Testis (tissue), 2 donors: ENCODE measurements at regions not wholly inside any gene's neighbourhood (a gene's known extent, or its start where the extent isn't known, plus 50 kb on each side); places are given as distances from the start of the nearest gene placed in this dataset.

Source experiments
- DNase-seq: peaks from one replicate; pipeline ENCODE4 v3.0.0-alpha.2; 2019
- H3K27ac ChIP-seq, 2 donors: fragments of 200-600 bp; sonication (generic); one replicate each; pipeline ENCODE4 v1.5.1; 2019
- H3K27me3 ChIP-seq: fragments of 200-600 bp; sonication (generic); one replicate; pipeline ENCODE4 v1.5.1; 2019
- H3K36me3 ChIP-seq: fragments of 200-600 bp; sonication (generic); one replicate; pipeline ENCODE4 v1.5.1; 2017; ENCODE audit warnings: low read depth; ENCODE audit errors: missing control alignments
- H3K4me1 ChIP-seq: fragments of 200-600 bp; sonication (generic); one replicate; pipeline ENCODE4 v1.5.1; 2019
- H3K4me3 ChIP-seq, 2 donors: fragments of 200-600 bp; sonication (generic); one replicate each; pipeline ENCODE4 v1.5.1; 2017 to 2019
- H3K9me3 ChIP-seq: fragments of 200-600 bp; sonication (generic); one replicate; pipeline ENCODE4 v1.5.1; 2017
- CTCF ChIP-seq, 3 experiments: fragments of 450-650 bp in 2 of 3; fragments of 200-600 bp in 1 of 3; sonication (generic) in 1 of 3; IDR thresholded peaks; one replicate each; pipeline ENCODE4 v1.5.1; 2016 to 2019; ENCODE audit warnings: antibody characterized with exemption in 3 of 3, mild to moderate bottlenecking in 2 of 3, moderate library complexity in 1 of 3
- POLR2A ChIP-seq: fragments of 450-650 bp; IDR thresholded peaks from one replicate; pipeline ENCODE4 v1.6.1; 2017; ENCODE audit warnings: antibody characterized with exemption, mild to moderate bottlenecking, moderate library complexity
- WGBS, 2 donors: methylation state at CpG; one replicate each; pipeline ENCODE4 v1.1.5; 2018; 5-methylcytosine and 5-hydroxymethylcytosine counted together
- intact Hi-C: fragments of 100-400 bp; cut with DNase I; formaldehyde crosslinking; loops from one replicate; pipeline ENCODE4 v1.15.1; 2023; ENCODE audit warnings: low total_unique reads

- intact Hi-C loops: no loop called here
- peak; percentile 38 for DNase-seq
- 58% methylated on average over 4 of the region's 4 CpGs for WGBS, 2 donors
- Histone ChIP-seq H3K4me1 (no peaks in the 10 kb centered on the region), H3K9me3 (no peaks in the 10 kb centered on the region), H3K27ac (no peak overlapping the region), H3K36me3 (no peaks in the 10 kb centered on the region), H3K27me3 (no peaks in the 10 kb centered on the region), H3K4me3 (no peak overlapping the region)
- TF ChIP-seq POLR2A: no peak
- peak in 2 of 3 experiments; percentile 29 to 34 for TF ChIP-seq CTCF (IDR thresholded peaks at IDR 0.05)
Measured at GRCh38 chr16:82344157-82344556, 174.1 kb upstream of the MPHOSPH6 start.

GRCh38 chr16:82341146-82341669 is 171.2 kb upstream of the MPHOSPH6 start:
- DNase-seq: no peak
- Histone ChIP-seq H3K4me1 (no peaks in the 10 kb centered on the region), H3K27ac (no peak overlapping the region), H3K9me3 (no peaks in the 10 kb centered on the region), H3K36me3 (no peaks in the 10 kb centered on the region), H3K4me3 (no peak overlapping the region), H3K27me3 (no peaks in the 10 kb centered on the region)
- no peak for TF ChIP-seq CTCF (IDR thresholded peaks at IDR 0.05)
- no peak for TF ChIP-seq POLR2A
- 96 to 97% methylated on average over 4 of the region's 4 CpGs for WGBS, 2 donors
- intact Hi-C loops: no loop called here

GRCh38 chr16:82340531-82340930 is 170.5 kb upstream of the MPHOSPH6 start:
- Histone ChIP-seq H3K36me3 (no peaks in the 10 kb centered on the region), H3K4me1 (no peaks in the 10 kb centered on the region), H3K9me3 (no peaks in the 10 kb centered on the region), H3K27me3 (no peaks in the 10 kb centered on the region), H3K4me3 (no peak overlapping the region), H3K27ac (no peak overlapping the region)
- DNase-seq: no peak
- no peak for TF ChIP-seq POLR2A
- TF ChIP-seq CTCF (IDR thresholded peaks at IDR 0.05): no peak
- intact Hi-C loops: no loop called here
- 55 to 65% methylated on average over 4 of the region's 4 CpGs for WGBS, 2 donors

- 63 to 79% methylated on average over 3 of the region's 3 CpGs for WGBS, 2 donors
- intact Hi-C loops: no loop called here
Measured at GRCh38 chr16:82337355-82337754, 167.3 kb upstream of the MPHOSPH6 start.

More at GRCh38 chr16:82337355-82337754, 167.3 kb upstream of the MPHOSPH6 start:
- Histone ChIP-seq H3K27ac (no peak overlapping the region), H3K36me3 (no peaks in the 10 kb centered on the region), H3K9me3 (no peaks in the 10 kb centered on the region), H3K4me1 (no peaks in the 10 kb centered on the region), H3K4me3 (no peak overlapping the region), H3K27me3 (no peaks in the 10 kb centered on the region)
- no peak for TF ChIP-seq CTCF (IDR thresholded peaks at IDR 0.05)
- TF ChIP-seq POLR2A: no peak
- DNase-seq: no peak
